ENCODE measurements at regions not wholly inside any gene's neighbourhood (a gene's known extent, or its start where the extent isn't known, plus 50 kb on each side); places are given as distances from the start of the nearest gene placed in this dataset.

GRCh38 chr2:204183608-204184007 is 247.0 kb downstream of the ICOS start:
- TF ChIP-seq CTCF (IDR thresholded peaks at IDR 0.05) (no peak), POLR2A (IDR thresholded peaks at IDR 0.05) (no peak)
